HG03342 (cell line): ENCODE measurements at regions not wholly inside any gene's neighbourhood (a gene's known extent, or its start where the extent isn't known, plus 50 kb on each side); places are given as distances from the start of the nearest gene placed in this dataset.

Source experiments
- ATAC-seq: cut with Tn5 transposase; IDR thresholded peaks from one replicate; pipeline ENCODE4 v1.9.1; 2021; ENCODE audit warnings: mild to moderate bottlenecking, moderate library complexity; ENCODE audit not compliant: unreplicated experiment

- ATAC-seq: no peak
Observed at GRCh38 chr3:159165961-159166360, 364.1 kb downstream of the MFSD1 start.

- ATAC-seq: peak; percentile 59
Observed at GRCh38 chr3:159166899-159167586, 365.2 kb downstream of the MFSD1 start.

GRCh38 chr3:159168788-159169187 lies 366.9 kb downstream of the MFSD1 start:
- ATAC-seq: no peak

- peak; percentile 42 for ATAC-seq
Observed at GRCh38 chr3:159169828-159170227, 368.0 kb downstream of the MFSD1 start.

- no peak for ATAC-seq
Observed at GRCh38 chr3:159170436-159171003, 368.7 kb downstream of the MFSD1 start.

GRCh38 chr3:159171333-159171732 lies 369.5 kb downstream of the MFSD1 start:
- no peak for ATAC-seq

- no peak for ATAC-seq
Observed at GRCh38 chr3:159172473-159172872, 370.6 kb downstream of the MFSD1 start.

GRCh38 chr3:159174715-159175692 lies 373.1 kb downstream of the MFSD1 start:
- ATAC-seq: no peak

- no peak for ATAC-seq
Observed at GRCh38 chr3:159178209-159178897, 376.5 kb downstream of the MFSD1 start.

- ATAC-seq: no peak
Observed at GRCh38 chr3:159182961-159183360, 381.1 kb downstream of the MFSD1 start.

GRCh38 chr3:159185443-159186050 lies 383.7 kb downstream of the MFSD1 start:
- ATAC-seq: peak; percentile 66

GRCh38 chr3:159186581-159186980 lies 384.7 kb downstream of the MFSD1 start:
- peak; percentile 57 for ATAC-seq

GRCh38 chr3:159187232-159187631 lies 385.4 kb downstream of the MFSD1 start:
- no peak for ATAC-seq

- ATAC-seq: no peak
Observed at GRCh38 chr3:159187706-159188105, 385.9 kb downstream of the MFSD1 start.

GRCh38 chr3:159189994-159190669 lies 388.3 kb downstream of the MFSD1 start:
- ATAC-seq: no peak

GRCh38 chr3:159191447-159191846 lies 389.6 kb downstream of the MFSD1 start:
- no peak for ATAC-seq

GRCh38 chr3:159196359-159196758 lies 394.5 kb downstream of the MFSD1 start:
- ATAC-seq: no peak

- ATAC-seq: no peak
Observed at GRCh38 chr3:159200176-159200575, 398.3 kb downstream of the MFSD1 start.

GRCh38 chr3:159208050-159208449 lies 406.2 kb downstream of the MFSD1 start:
- no peak for ATAC-seq

- ATAC-seq: no peak
Observed at GRCh38 chr3:159209459-159209858, 407.6 kb downstream of the MFSD1 start.
